Ovary (tissue), 3 donors: ENCODE measurements at regions not wholly inside any gene's neighbourhood (a gene's known extent, or its start where the extent isn't known, plus 50 kb on each side); places are given as distances from the start of the nearest gene placed in this dataset.

Source experiments
- EP300 ChIP-seq: sonication (generic); formaldehyde crosslinking; IDR thresholded peaks from one replicate; pipeline ENCODE4 v1.6.1; 2017; ENCODE audit warnings: antibody characterized with exemption
- POLR2A ChIP-seq: fragments of 450-650 bp; IDR thresholded peaks from one replicate; pipeline ENCODE4 v1.6.1; 2017; ENCODE audit warnings: antibody characterized with exemption, mild to moderate bottlenecking, moderate library complexity
- TF ChIP-seq, protein P1 (sequence below), 3 donors: fragments of 450-650 bp in 2 of 3; fragments of 200-600 bp in 1 of 3; IDR thresholded peaks; one replicate each; pipeline versions ENCODE4 v1.5.1 to v1.8.0; 2016 to 2022; ENCODE audit warnings: antibody characterized with exemption in 3 of 3, mild to moderate bottlenecking in 1 of 3
- donor health status: DM: no; HTN: no; CAD: no.

DNA sequence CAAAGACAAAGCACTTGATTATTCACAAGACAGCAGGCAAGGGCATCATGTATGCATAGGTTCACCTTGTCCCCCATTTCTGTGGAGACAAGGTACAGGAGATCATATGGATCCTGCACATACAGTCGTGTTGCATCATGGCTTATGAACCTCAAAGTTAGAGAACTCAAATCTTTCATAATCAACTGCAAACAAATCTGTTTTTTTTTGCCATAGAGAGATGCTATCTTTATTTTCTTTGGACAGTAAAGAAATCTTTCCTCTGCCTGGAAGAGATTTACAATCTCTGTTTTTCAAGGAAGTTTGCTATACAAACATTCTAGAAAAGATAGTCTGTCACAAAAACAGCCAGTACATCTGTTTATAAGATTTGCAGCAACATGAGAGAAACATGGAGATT is 578.8 kb downstream of the ANKRD50 start:
- no peak for TF ChIP-seq POLR2A
- TF ChIP-seq, protein P1, sequence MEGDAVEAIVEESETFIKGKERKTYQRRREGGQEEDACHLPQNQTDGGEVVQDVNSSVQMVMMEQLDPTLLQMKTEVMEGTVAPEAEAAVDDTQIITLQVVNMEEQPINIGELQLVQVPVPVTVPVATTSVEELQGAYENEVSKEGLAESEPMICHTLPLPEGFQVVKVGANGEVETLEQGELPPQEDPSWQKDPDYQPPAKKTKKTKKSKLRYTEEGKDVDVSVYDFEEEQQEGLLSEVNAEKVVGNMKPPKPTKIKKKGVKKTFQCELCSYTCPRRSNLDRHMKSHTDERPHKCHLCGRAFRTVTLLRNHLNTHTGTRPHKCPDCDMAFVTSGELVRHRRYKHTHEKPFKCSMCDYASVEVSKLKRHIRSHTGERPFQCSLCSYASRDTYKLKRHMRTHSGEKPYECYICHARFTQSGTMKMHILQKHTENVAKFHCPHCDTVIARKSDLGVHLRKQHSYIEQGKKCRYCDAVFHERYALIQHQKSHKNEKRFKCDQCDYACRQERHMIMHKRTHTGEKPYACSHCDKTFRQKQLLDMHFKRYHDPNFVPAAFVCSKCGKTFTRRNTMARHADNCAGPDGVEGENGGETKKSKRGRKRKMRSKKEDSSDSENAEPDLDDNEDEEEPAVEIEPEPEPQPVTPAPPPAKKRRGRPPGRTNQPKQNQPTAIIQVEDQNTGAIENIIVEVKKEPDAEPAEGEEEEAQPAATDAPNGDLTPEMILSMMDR (IDR thresholded peaks at IDR 0.05), result no peak
- no peak for TF ChIP-seq EP300
